KMS-11 (cell line): ENCODE measurements at regions not wholly inside any gene's neighbourhood (a gene's known extent, or its start where the extent isn't known, plus 50 kb on each side); places are given as distances from the start of the nearest gene placed in this dataset.

Source experiments
- H2AFZ ChIP-seq: fragments of 200-600 bp; sonication (generic); 2 replicates; pipeline ENCODE4 v1.6.1; 2016; ENCODE audit warnings: antibody characterized with exemption, mixed run types, low read depth
- H3K27ac ChIP-seq: fragments of 200-600 bp; sonication (generic); 2 replicates; pipeline ENCODE4 v1.6.1; 2016; ENCODE audit warnings: mild to moderate bottlenecking, mixed run types
- H3K27me3 ChIP-seq: fragments of 200-600 bp; sonication (generic); 2 replicates; pipeline ENCODE4 v1.6.1; 2017; ENCODE audit warnings: mild to moderate bottlenecking, low read depth, mixed run types, moderate library complexity; ENCODE audit not compliant: insufficient read depth
- H3K36me3 ChIP-seq: fragments of 200-600 bp; sonication (generic); 2 replicates; pipeline ENCODE4 v1.6.1; 2017; ENCODE audit warnings: mild to moderate bottlenecking, mixed run types; ENCODE audit not compliant: insufficient read depth
- H3K4me1 ChIP-seq: fragments of 200-600 bp; sonication (generic); 2 replicates; pipeline ENCODE4 v1.6.1; 2016; ENCODE audit warnings: mild to moderate bottlenecking, low read depth, mixed run types; ENCODE audit not compliant: poor library complexity, severe bottlenecking
- H3K4me2 ChIP-seq: fragments of 200-600 bp; sonication (generic); 2 replicates; pipeline ENCODE4 v1.7.0; 2016; ENCODE audit warnings: mild to moderate bottlenecking, mixed run types
- H3K4me3 ChIP-seq: fragments of 200-600 bp; sonication (generic); IDR thresholded peaks from 2 replicates; pipeline ENCODE4 v1.6.1; 2017; ENCODE audit warnings: low read depth, low read length, mixed read lengths; ENCODE audit not compliant: insufficient read depth
- H3K79me2 ChIP-seq: fragments of 200-600 bp; sonication (generic); 2 replicates; pipeline ENCODE4 v1.6.1; 2016; ENCODE audit warnings: low read depth, mixed run types; ENCODE audit not compliant: insufficient read depth
- H3K9ac ChIP-seq: fragments of 200-600 bp; sonication (generic); 2 replicates; pipeline ENCODE4 v1.6.1; 2016; ENCODE audit warnings: mild to moderate bottlenecking, mixed run types
- H4K20me1 ChIP-seq: fragments of 200-600 bp; sonication (generic); 2 replicates; pipeline ENCODE4 v1.6.1; 2016; ENCODE audit warnings: mild to moderate bottlenecking, mixed run types; ENCODE audit not compliant: insufficient read depth
- CTCF ChIP-seq: fragments of 200-600 bp; sonication (generic); conservative IDR thresholded peaks from 2 replicates; pipeline ENCODE4 v1.6.1; 2017; ENCODE audit warnings: low read depth, mild to moderate bottlenecking, antibody characterized with exemption, low read length, moderate library complexity, mixed read lengths

- Histone ChIP-seq H3K79me2 (no peaks in the 10 kb centered on the region), H3K27ac (no peak overlapping the region), H4K20me1 (no peaks in the 10 kb centered on the region), H3K9ac (no peak overlapping the region), H2AFZ (no peak overlapping the region), H3K4me3 (no peak overlapping the region), H3K4me1 (no peaks in the 10 kb centered on the region), H3K27me3 (no peaks in the 10 kb centered on the region), H3K4me2 (no peak overlapping the region), H3K36me3 (no peaks in the 10 kb centered on the region)
- no peak for TF ChIP-seq CTCF
Observed at GRCh38 chr2:2653231-2653630, 322.2 kb upstream of the MYT1L start.

DNA sequence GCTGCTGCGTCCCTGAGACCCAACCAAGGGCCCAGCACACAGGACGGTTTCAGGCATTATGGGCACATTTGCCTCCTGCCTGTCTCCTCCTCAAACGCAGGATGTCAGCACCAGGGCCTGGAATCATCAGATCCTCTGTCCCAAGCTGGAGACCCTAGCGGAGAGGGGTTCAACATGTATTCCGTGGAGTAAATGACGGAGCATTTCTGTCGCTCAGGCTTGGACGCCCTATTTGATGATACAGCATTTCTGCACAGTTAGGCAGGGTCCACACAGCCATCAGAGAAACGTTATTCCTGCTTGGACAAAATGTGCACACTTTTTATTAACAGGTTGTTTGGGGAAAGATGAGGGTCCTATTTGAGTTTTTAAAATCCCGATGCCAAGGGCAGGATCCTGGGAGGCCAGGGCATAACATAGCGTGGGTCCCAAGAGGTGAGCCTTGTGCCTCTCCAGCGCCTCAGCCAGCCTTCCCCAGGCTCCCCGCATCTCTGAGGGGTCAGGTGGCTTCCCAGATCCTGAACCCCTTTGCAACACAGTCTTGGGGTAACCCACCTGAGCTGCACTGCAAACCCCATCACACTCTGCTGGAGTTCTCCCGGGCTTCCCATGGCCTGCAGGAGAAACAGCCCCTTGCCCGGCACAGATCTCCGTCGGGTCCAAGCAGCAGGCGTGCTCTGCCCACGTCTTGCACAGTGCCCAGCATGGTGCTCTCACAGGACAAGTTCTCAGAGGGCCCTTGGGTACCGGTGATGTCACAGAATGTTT lies 319.7 kb upstream of the MYT1L start:
- Histone ChIP-seq H3K79me2 (no peaks in the 10 kb centered on the region), H4K20me1 (no peaks in the 10 kb centered on the region), H2AFZ (no peak overlapping the region), H3K27me3 (no peaks in the 10 kb centered on the region), H3K36me3 (no peaks in the 10 kb centered on the region), H3K27ac (no peak overlapping the region), H3K9ac (no peak overlapping the region), H3K4me1 (peaks cover 12% of the 10 kb centered on the region), H3K4me3 (no peak overlapping the region), H3K4me2 (no peak overlapping the region)
- TF ChIP-seq CTCF: no peak

- H3K4me2 ChIP-seq: no peak overlapping the region
- no peak overlapping the region for H3K9ac ChIP-seq
- no peak for TF ChIP-seq CTCF
- H2AFZ ChIP-seq: no peak overlapping the region
- H3K79me2 ChIP-seq: no peaks in the 10 kb centered on the region
- H3K4me1 ChIP-seq: peaks cover 12% of the 10 kb centered on the region
- no peak overlapping the region for H3K4me3 ChIP-seq
- H4K20me1 ChIP-seq: no peaks in the 10 kb centered on the region
- H3K27ac ChIP-seq: no peak overlapping the region
- H3K36me3 ChIP-seq: no peaks in the 10 kb centered on the region
- H3K27me3 ChIP-seq: no peaks in the 10 kb centered on the region
Observed at GRCh38 chr2:2649109-2650072, 318.3 kb upstream of the MYT1L start.

DNA sequence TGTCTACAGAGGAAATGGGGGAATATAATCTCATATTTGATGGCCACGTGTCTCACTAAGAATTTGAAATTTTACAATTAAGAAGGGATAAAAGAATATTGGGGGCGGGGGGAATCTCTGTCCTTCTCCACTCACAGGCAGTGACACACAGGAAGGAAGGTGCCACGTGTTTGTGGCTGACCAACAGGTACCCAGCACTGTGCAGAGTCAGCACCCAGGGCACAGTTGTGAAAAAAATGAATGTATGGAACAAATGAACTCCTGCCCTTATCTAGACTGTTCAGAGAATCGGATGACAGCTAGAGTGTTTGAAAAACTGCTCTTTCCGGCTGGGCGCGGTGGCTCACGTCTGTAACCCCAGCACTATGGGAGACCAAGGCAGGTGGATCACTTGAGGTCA lies 317.0 kb upstream of the MYT1L start:
- Histone ChIP-seq H3K4me3 (no peak overlapping the region), H4K20me1 (no peaks in the 10 kb centered on the region), H3K4me2 (no peak overlapping the region), H3K27ac (no peak overlapping the region), H3K27me3 (no peaks in the 10 kb centered on the region), H3K79me2 (no peaks in the 10 kb centered on the region), H3K36me3 (no peaks in the 10 kb centered on the region), H3K4me1 (peaks cover 12% of the 10 kb centered on the region), H2AFZ (no peak overlapping the region), H3K9ac (no peak overlapping the region)
- no peak for TF ChIP-seq CTCF
